ENCODE measurements at regions not wholly inside any gene's neighbourhood (a gene's known extent, or its start where the extent isn't known, plus 50 kb on each side); places are given as distances from the start of the nearest gene placed in this dataset.
"Not testable (repeated sequence)": the region's sequence is repeated elsewhere in the genome, so short reads cannot be mapped to it uniquely, and the experiment has no call there.

GRCh38 chr16:59331708-59332107 is 597.6 kb upstream of the GOT2 start:
- H3K9ac ChIP-seq (ENCODE audit: low read depth in 1 of 2, low read length in 2 of 2); H3K36me3 ChIP-seq (ENCODE audit: control insufficient read depth in 2 of 2, insufficient read depth in 2 of 2, low read length in 2 of 2); H3K9me3 ChIP-seq (ENCODE audit: control insufficient read depth in 2 of 2, low read length in 2 of 2); H3K4me1 ChIP-seq (ENCODE audit: control insufficient read depth in 2 of 2, insufficient read depth in 2 of 2, low read length in 2 of 2); H3K27me3 ChIP-seq (ENCODE audit: control insufficient read depth in 2 of 2, insufficient read depth in 2 of 2, low read length in 2 of 2); H3K4me3 ChIP-seq (ENCODE audit: low read length in 2 of 2); H3K27ac ChIP-seq (ENCODE audit: low read depth in 2 of 2, low read length in 2 of 2): not testable (repeated sequence)

GRCh38 chr16:59330019-59330670 is 596.0 kb upstream of the GOT2 start:
- no peaks in the 10 kb centered on the region for H3K27me3 ChIP-seq (ENCODE audit: control insufficient read depth in 2 of 2, insufficient read depth in 2 of 2, low read length in 2 of 2)
- peaks cover 0 to 3% of the 10 kb centered on the region in 2 donors for H3K9me3 ChIP-seq (ENCODE audit: control insufficient read depth in 2 of 2, low read length in 2 of 2)
- no peak overlapping the region for H3K4me3 ChIP-seq (ENCODE audit: low read length in 2 of 2)

GRCh38 chr16:59328961-59329360 is 594.8 kb upstream of the GOT2 start:
- no peak overlapping the region for H3K27ac ChIP-seq (ENCODE audit: low read depth in 2 of 2, low read length in 2 of 2)
- H3K27me3 ChIP-seq (ENCODE audit: control insufficient read depth in 2 of 2, insufficient read depth in 2 of 2, low read length in 2 of 2) = no peaks in the 10 kb centered on the region
- no peak overlapping the region for H3K4me3 ChIP-seq (ENCODE audit: low read length in 2 of 2)
- no peaks in the 10 kb centered on the region for H3K4me1 ChIP-seq (ENCODE audit: control insufficient read depth in 2 of 2, insufficient read depth in 2 of 2, low read length in 2 of 2)
- no peak overlapping the region for H3K9ac ChIP-seq (ENCODE audit: low read depth in 1 of 2, low read length in 2 of 2)
- H3K9me3 ChIP-seq (ENCODE audit: control insufficient read depth in 2 of 2, low read length in 2 of 2) = peaks cover 0 to 3% of the 10 kb centered on the region in 2 donors
- no peaks in the 10 kb centered on the region for H3K36me3 ChIP-seq (ENCODE audit: control insufficient read depth in 2 of 2, insufficient read depth in 2 of 2, low read length in 2 of 2)

More at GRCh38 chr16:59330019-59330670, 596.0 kb upstream of the GOT2 start:
- H3K4me1 ChIP-seq (ENCODE audit: control insufficient read depth in 2 of 2, insufficient read depth in 2 of 2, low read length in 2 of 2) = no peaks in the 10 kb centered on the region
- no peaks in the 10 kb centered on the region for H3K36me3 ChIP-seq (ENCODE audit: control insufficient read depth in 2 of 2, insufficient read depth in 2 of 2, low read length in 2 of 2)
- H3K27ac ChIP-seq (ENCODE audit: low read depth in 2 of 2, low read length in 2 of 2) = no peak overlapping the region
- H3K9ac ChIP-seq (ENCODE audit: low read depth in 1 of 2, low read length in 2 of 2) = no peak overlapping the region

GRCh38 chr16:59327894-59328293 is 593.8 kb upstream of the GOT2 start:
- Histone ChIP-seq H3K9me3 (ENCODE audit: control insufficient read depth in 2 of 2, low read length in 2 of 2) (peaks cover 0 to 3% of the 10 kb centered on the region in 2 donors), H3K36me3 (ENCODE audit: control insufficient read depth in 2 of 2, insufficient read depth in 2 of 2, low read length in 2 of 2) (no peaks in the 10 kb centered on the region), H3K9ac (ENCODE audit: low read depth in 1 of 2, low read length in 2 of 2) (no peak overlapping the region), H3K4me3 (ENCODE audit: low read length in 2 of 2) (no peak overlapping the region), H3K27ac (ENCODE audit: low read depth in 2 of 2, low read length in 2 of 2) (no peak overlapping the region), H3K4me1 (ENCODE audit: control insufficient read depth in 2 of 2, insufficient read depth in 2 of 2, low read length in 2 of 2) (no peaks in the 10 kb centered on the region), H3K27me3 (ENCODE audit: control insufficient read depth in 2 of 2, insufficient read depth in 2 of 2, low read length in 2 of 2) (no peaks in the 10 kb centered on the region)

- Histone ChIP-seq H3K4me3 (ENCODE audit: low read length in 2 of 2) (no peak overlapping the region), H3K27ac (ENCODE audit: low read depth in 2 of 2, low read length in 2 of 2) (no peak overlapping the region), H3K9me3 (ENCODE audit: control insufficient read depth in 2 of 2, low read length in 2 of 2) (peaks cover 3% of the 10 kb centered on the region in 2 donors), H3K9ac (ENCODE audit: low read depth in 1 of 2, low read length in 2 of 2) (no peak overlapping the region), H3K36me3 (ENCODE audit: control insufficient read depth in 2 of 2, insufficient read depth in 2 of 2, low read length in 2 of 2) (no peaks in the 10 kb centered on the region), H3K4me1 (ENCODE audit: control insufficient read depth in 2 of 2, insufficient read depth in 2 of 2, low read length in 2 of 2) (no peaks in the 10 kb centered on the region), H3K27me3 (ENCODE audit: control insufficient read depth in 2 of 2, insufficient read depth in 2 of 2, low read length in 2 of 2) (no peaks in the 10 kb centered on the region)
Measured at GRCh38 chr16:59326955-59327354, 592.8 kb upstream of the GOT2 start.

- Histone ChIP-seq H3K27me3 (ENCODE audit: control insufficient read depth in 2 of 2, insufficient read depth in 2 of 2, low read length in 2 of 2) (no peaks in the 10 kb centered on the region), H3K4me3 (ENCODE audit: low read length in 2 of 2) (no peak overlapping the region), H3K4me1 (ENCODE audit: control insufficient read depth in 2 of 2, insufficient read depth in 2 of 2, low read length in 2 of 2) (no peaks in the 10 kb centered on the region), H3K27ac (ENCODE audit: low read depth in 2 of 2, low read length in 2 of 2) (no peak overlapping the region), H3K9ac (ENCODE audit: low read depth in 1 of 2, low read length in 2 of 2) (no peak overlapping the region), H3K36me3 (ENCODE audit: control insufficient read depth in 2 of 2, insufficient read depth in 2 of 2, low read length in 2 of 2) (no peaks in the 10 kb centered on the region), H3K9me3 (ENCODE audit: control insufficient read depth in 2 of 2, low read length in 2 of 2) (peaks cover 3% of the 10 kb centered on the region in 2 donors)
Measured at GRCh38 chr16:59324462-59324861, 590.3 kb upstream of the GOT2 start.

- Histone ChIP-seq H3K9me3 (ENCODE audit: control insufficient read depth in 2 of 2, low read length in 2 of 2) (peaks cover 0 to 3% of the 10 kb centered on the region in 2 donors), H3K4me1 (ENCODE audit: control insufficient read depth in 2 of 2, insufficient read depth in 2 of 2, low read length in 2 of 2) (no peaks in the 10 kb centered on the region), H3K4me3 (ENCODE audit: low read length in 2 of 2) (no peak overlapping the region), H3K9ac (ENCODE audit: low read depth in 1 of 2, low read length in 2 of 2) (no peak overlapping the region), H3K27me3 (ENCODE audit: control insufficient read depth in 2 of 2, insufficient read depth in 2 of 2, low read length in 2 of 2) (no peaks in the 10 kb centered on the region), H3K27ac (ENCODE audit: low read depth in 2 of 2, low read length in 2 of 2) (no peak overlapping the region), H3K36me3 (ENCODE audit: control insufficient read depth in 2 of 2, insufficient read depth in 2 of 2, low read length in 2 of 2) (no peaks in the 10 kb centered on the region)
Measured at GRCh38 chr16:59320657-59321056, 586.5 kb upstream of the GOT2 start.

GRCh38 chr16:59319871-59320270 is 585.8 kb upstream of the GOT2 start:
- Histone ChIP-seq H3K27ac (ENCODE audit: low read depth in 2 of 2, low read length in 2 of 2) (no peak overlapping the region), H3K9me3 (ENCODE audit: control insufficient read depth in 2 of 2, low read length in 2 of 2) (peaks cover 0 to 3% of the 10 kb centered on the region in 2 donors), H3K9ac (ENCODE audit: low read depth in 1 of 2, low read length in 2 of 2) (no peak overlapping the region), H3K27me3 (ENCODE audit: control insufficient read depth in 2 of 2, insufficient read depth in 2 of 2, low read length in 2 of 2) (no peaks in the 10 kb centered on the region), H3K36me3 (ENCODE audit: control insufficient read depth in 2 of 2, insufficient read depth in 2 of 2, low read length in 2 of 2) (no peaks in the 10 kb centered on the region), H3K4me1 (ENCODE audit: control insufficient read depth in 2 of 2, insufficient read depth in 2 of 2, low read length in 2 of 2) (no peaks in the 10 kb centered on the region), H3K4me3 (ENCODE audit: low read length in 2 of 2) (no peak overlapping the region)

- Histone ChIP-seq H3K4me1 (ENCODE audit: control insufficient read depth in 2 of 2, insufficient read depth in 2 of 2, low read length in 2 of 2) (no peaks in the 10 kb centered on the region), H3K4me3 (ENCODE audit: low read length in 2 of 2) (no peak overlapping the region), H3K27me3 (ENCODE audit: control insufficient read depth in 2 of 2, insufficient read depth in 2 of 2, low read length in 2 of 2) (no peaks in the 10 kb centered on the region), H3K36me3 (ENCODE audit: control insufficient read depth in 2 of 2, insufficient read depth in 2 of 2, low read length in 2 of 2) (no peaks in the 10 kb centered on the region), H3K9me3 (ENCODE audit: control insufficient read depth in 2 of 2, low read length in 2 of 2) (no peaks in the 10 kb centered on the region), H3K9ac (ENCODE audit: low read depth in 1 of 2, low read length in 2 of 2) (no peak overlapping the region), H3K27ac (ENCODE audit: low read depth in 2 of 2, low read length in 2 of 2) (no peak overlapping the region)
Measured at GRCh38 chr16:59305850-59306249, 571.7 kb upstream of the GOT2 start.

GRCh38 chr16:59296888-59297287 is 562.8 kb upstream of the GOT2 start:
- no peak overlapping the region for H3K4me3 ChIP-seq (ENCODE audit: low read length in 2 of 2)
- no peaks in the 10 kb centered on the region for H3K9me3 ChIP-seq (ENCODE audit: control insufficient read depth in 2 of 2, low read length in 2 of 2)
- no peaks in the 10 kb centered on the region for H3K27me3 ChIP-seq (ENCODE audit: control insufficient read depth in 2 of 2, insufficient read depth in 2 of 2, low read length in 2 of 2)
- H3K36me3 ChIP-seq (ENCODE audit: control insufficient read depth in 2 of 2, insufficient read depth in 2 of 2, low read length in 2 of 2) = no peaks in the 10 kb centered on the region
- no peak overlapping the region for H3K9ac ChIP-seq (ENCODE audit: low read depth in 1 of 2, low read length in 2 of 2)
- no peaks in the 10 kb centered on the region for H3K4me1 ChIP-seq (ENCODE audit: control insufficient read depth in 2 of 2, insufficient read depth in 2 of 2, low read length in 2 of 2)
- H3K27ac ChIP-seq (ENCODE audit: low read depth in 2 of 2, low read length in 2 of 2) = no peak overlapping the region

Data from mucosa of rectum (tissue), 2 donors.